ENCODE measurements at regions not wholly inside any gene's neighbourhood (a gene's known extent, or its start where the extent isn't known, plus 50 kb on each side); places are given as distances from the start of the nearest gene placed in this dataset.

GRCh38 chr12:24152270-24152669, 202.8 kb upstream of the SOX5 start:
- BruUV-seq (replicated peaks): no TSS peak

More at GRCh38 chr12:24152270-24152669, 202.8 kb upstream of the SOX5 start:
- Histone ChIP-seq H3K9me1 (ENCODE audit: insufficient read depth, low read length) (no peaks in the 10 kb centered on the region; the same call in 1 of the 2 replicates), H3K9ac (ENCODE audit: low read depth, low read length) (no peak overlapping the region), H3K27me3 (ENCODE audit: control insufficient read depth, insufficient read depth, low read length) (no peaks in the 10 kb centered on the region), H3K4me1 (ENCODE audit: control insufficient read depth, insufficient read depth, low read length) (no peaks in the 10 kb centered on the region), H2BK120ac (ENCODE audit: low read depth, low read length) (no peak overlapping the region), H3K4me2 (ENCODE audit: low read depth, low read length) (no peak overlapping the region), H3K23ac (ENCODE audit: low read depth, low read length) (no peak overlapping the region), H4K5ac (ENCODE audit: low read depth, low read length) (no peak overlapping the region), H3K18ac (ENCODE audit: low read depth, low read length) (no peak overlapping the region), H4K91ac (ENCODE audit: insufficient read depth, low read depth, low read length) (no peak overlapping the region), H3K4ac (ENCODE audit: low read depth, low read length) (no peak overlapping the region), H2BK15ac (ENCODE audit: low read depth, low read length) (no peak overlapping the region), H3K14ac (replicated peaks; ENCODE audit: low read depth, low read length) (no peak overlapping the region), H2AFZ (replicated peaks; ENCODE audit: low read length, poor library complexity) (no peak overlapping the region), H2AK5ac (ENCODE audit: low read depth, low read length) (no peak overlapping the region), H3K56ac (ENCODE audit: extremely low read depth, insufficient read depth, low read length) (no peak overlapping the region), H2BK5ac (ENCODE audit: low read depth, low read length, poor library complexity, severe bottlenecking) (no peak overlapping the region), H2AK9ac (replicated peaks; ENCODE audit: low read depth, low read length, poor library complexity) (no peak overlapping the region), H3K9me3 (ENCODE audit: control insufficient read depth, insufficient read depth, low read length) (no peaks in the 10 kb centered on the region), H3K4me3 (ENCODE audit: insufficient read depth, low read depth, low read length) (no peak overlapping the region), H3K36me3 (ENCODE audit: control insufficient read depth, insufficient read depth, low read length) (no peaks in the 10 kb centered on the region), H2BK20ac (ENCODE audit: low read depth, low read length) (no peak overlapping the region), H4K8ac (ENCODE audit: low read depth in 2 of 2, low read length in 2 of 2) (no peak overlapping the region), H3K27ac (ENCODE audit: insufficient read depth, low read length) (no peak overlapping the region), H3K79me1 (ENCODE audit: low read depth in 1 of 2, low read length in 2 of 2) (no peaks in the 10 kb centered on the region), H4K20me1 (ENCODE audit: insufficient read depth, low read length) (no peaks in the 10 kb centered on the region)
- ChIA-PET CTCF (interaction anchor here (0.8 kb wide), 1 partner anchor 22 kb away, joined by 4 read pairs; no protein-coding TSS in a partner anchor), POLR2A (ENCODE audit: unreplicated experiment) (no interaction called here)
- intact Hi-C loops (cut with micrococcal nuclease): no loop called here
- in situ Hi-C loops (cut with MboI; ENCODE audit: low sequenced_read_pairs): no loop called here
- TF ChIP-seq RAD21 (IDR thresholded peaks at IDR 0.05; ENCODE audit: low read length) (no peak), MAFK (IDR thresholded peaks at IDR 0.05; ENCODE audit: low read depth, low read length) (no peak), FOS (IDR thresholded peaks at IDR 0.05; ENCODE audit: low read depth, low read length) (no peak), NFE2L2 (IDR thresholded peaks at IDR 0.05; ENCODE audit: low read depth, low read length) (no peak), RFX5 (IDR thresholded peaks at IDR 0.05; ENCODE audit: low read depth, low read length) (no peak), USF2 (IDR thresholded peaks at IDR 0.05; ENCODE audit: low read depth, low read length) (no peak), CTCF (conservative IDR thresholded peaks at IDR 0.05; ENCODE audit: low read depth, low read length) (no peak), CHD1 (IDR thresholded peaks at IDR 0.05; ENCODE audit: low read depth, low read length) (no peak), SMC3 (IDR thresholded peaks at IDR 0.05; ENCODE audit: low read depth, low read length) (no peak)
- dilution Hi-C loops (cut with HindIII; ENCODE audit: low sequenced_read_pairs, unreplicated experiment): no loop called here
- no CpG with 5 or more reads among the region's 3 CpGs for WGBS, 2 experiments (ENCODE audit: extremely low coverage in 2 of 2, insufficient read length in 1 of 2)
- ATAC-seq (ENCODE audit: low read depth): no peak
- no peak for DNase-seq

All from IMR-90 (cell line).